ENCODE measurements at regions not wholly inside any gene's neighbourhood (a gene's known extent, or its start where the extent isn't known, plus 50 kb on each side); places are given as distances from the start of the nearest gene placed in this dataset.

GRCh38 chr1:103900005-103900404, 150.3 kb downstream of the AMY1C start:
- no peak for DNase-seq
- ChIA-PET CTCF (no interaction called here), POLR2A (no interaction called here)
- no peak for TF ChIP-seq CTCF (IDR thresholded peaks at IDR 0.05; ENCODE audit: insufficient read depth in 1 of 2, low read depth in 1 of 2, low read length in 1 of 2, severe bottlenecking in 1 of 2, unreplicated experiment in 1 of 2)
- H3K36me3 ChIP-seq (ENCODE audit: control insufficient read depth, insufficient read depth, low read length) = no peaks in the 10 kb centered on the region
- Mint-ChIP-seq H3K36me3 (ENCODE audit: insufficient read depth, unreplicated experiment) (no peaks in the 10 kb centered on the region), H3K27me3 (ENCODE audit: insufficient read depth, unreplicated experiment) (no peaks in the 10 kb centered on the region), H3K27ac (ENCODE audit: unreplicated experiment) (no peak overlapping the region), H3K4me3 (ENCODE audit: unreplicated experiment) (no peak overlapping the region), H3K4me1 (ENCODE audit: low read depth, unreplicated experiment) (no peaks in the 10 kb centered on the region), H3K9me3 (ENCODE audit: unreplicated experiment) (no peaks in the 10 kb centered on the region)
- H3K4me3 ChIP-seq (ENCODE audit: low read depth, low read length) = no peak overlapping the region
- BruUV-seq (replicated peaks) = no TSS peak
- H3K27me3 ChIP-seq (replicated peaks; ENCODE audit: control insufficient read depth, insufficient read depth, low read length) = no peaks in the 10 kb centered on the region
- intact Hi-C loops (cut with micrococcal nuclease; ENCODE audit: unreplicated experiment) = no loop called here
- no peaks in the 10 kb centered on the region for H3K9me3 ChIP-seq
- H3K4me1 ChIP-seq = no peaks in the 10 kb centered on the region

GRCh38 chr1:103901072-103901471, 151.4 kb downstream of the AMY1C start:
- no peak for DNase-seq
- Histone ChIP-seq H3K36me3 (ENCODE audit: control insufficient read depth, insufficient read depth, low read length) (no peaks in the 10 kb centered on the region), H3K27me3 (replicated peaks; ENCODE audit: control insufficient read depth, insufficient read depth, low read length) (no peaks in the 10 kb centered on the region), H3K9me3 (no peaks in the 10 kb centered on the region), H3K4me1 (no peaks in the 10 kb centered on the region), H3K4me3 (ENCODE audit: low read depth, low read length) (no peak overlapping the region)
- TF ChIP-seq CTCF (IDR thresholded peaks at IDR 0.05; ENCODE audit: insufficient read depth in 1 of 2, low read depth in 1 of 2, low read length in 1 of 2, severe bottlenecking in 1 of 2, unreplicated experiment in 1 of 2) = no peak
- ChIA-PET CTCF (no interaction called here), POLR2A (no interaction called here)
- no peaks in the 10 kb centered on the region for H3K27me3 Mint-ChIP-seq (ENCODE audit: insufficient read depth, unreplicated experiment)
- intact Hi-C loops (cut with micrococcal nuclease; ENCODE audit: unreplicated experiment) = no loop called here
- H3K27ac Mint-ChIP-seq (ENCODE audit: unreplicated experiment) = no peak overlapping the region
- no peak overlapping the region for H3K4me3 Mint-ChIP-seq (ENCODE audit: unreplicated experiment)
- no TSS peak for BruUV-seq (replicated peaks)
- no peaks in the 10 kb centered on the region for H3K9me3 Mint-ChIP-seq (ENCODE audit: unreplicated experiment)
- H3K4me1 Mint-ChIP-seq (ENCODE audit: low read depth, unreplicated experiment) = no peaks in the 10 kb centered on the region
- no peaks in the 10 kb centered on the region for H3K36me3 Mint-ChIP-seq (ENCODE audit: insufficient read depth, unreplicated experiment)

GRCh38 chr1:103905363-103905762, 155.7 kb downstream of the AMY1C start:
- Mint-ChIP-seq H3K36me3 (ENCODE audit: insufficient read depth, unreplicated experiment) (no peaks in the 10 kb centered on the region), H3K4me1 (ENCODE audit: low read depth, unreplicated experiment) (no peaks in the 10 kb centered on the region), H3K27me3 (ENCODE audit: insufficient read depth, unreplicated experiment) (no peaks in the 10 kb centered on the region), H3K4me3 (ENCODE audit: unreplicated experiment) (no peak overlapping the region), H3K9me3 (ENCODE audit: unreplicated experiment) (no peaks in the 10 kb centered on the region), H3K27ac (ENCODE audit: unreplicated experiment) (no peak overlapping the region)
- no peak overlapping the region for H3K4me3 ChIP-seq (ENCODE audit: low read depth, low read length)
- TF ChIP-seq CTCF (IDR thresholded peaks at IDR 0.05; ENCODE audit: insufficient read depth in 1 of 2, low read depth in 1 of 2, low read length in 1 of 2, severe bottlenecking in 1 of 2, unreplicated experiment in 1 of 2) = no peak
- no peaks in the 10 kb centered on the region for H3K27me3 ChIP-seq (replicated peaks; ENCODE audit: control insufficient read depth, insufficient read depth, low read length)
- POLR2A ChIA-PET = no interaction called here
- no peaks in the 10 kb centered on the region for H3K4me1 ChIP-seq
- CTCF ChIA-PET = no interaction called here
- no peaks in the 10 kb centered on the region for H3K9me3 ChIP-seq
- no peak for DNase-seq
- no TSS peak for BruUV-seq (replicated peaks)
- intact Hi-C loops (cut with micrococcal nuclease; ENCODE audit: unreplicated experiment) = no loop called here
- H3K36me3 ChIP-seq (ENCODE audit: control insufficient read depth, insufficient read depth, low read length) = no peaks in the 10 kb centered on the region
